Transverse colon (tissue), 4 donors: ENCODE measurements at regions not wholly inside any gene's neighbourhood (a gene's known extent, or its start where the extent isn't known, plus 50 kb on each side); places are given as distances from the start of the nearest gene placed in this dataset.

Experiments used
- DNase-seq: peaks from one replicate; pipeline ENCODE4 v3.0.0-alpha.2; 2019
- H3K27ac ChIP-seq, 4 donors: fragments of 200-600 bp; sonication (generic); 2 replicates each; pipeline ENCODE4 v1.5.1; 2016 to 2018; ENCODE audit warnings: inconsistent platforms in 4 of 4
- H3K27me3 ChIP-seq: fragments of 200-600 bp; sonication (generic); 2 replicates; pipeline ENCODE4 v1.5.1; 2017; ENCODE audit warnings: inconsistent platforms
- H3K36me3 ChIP-seq, 4 donors: fragments of 200-600 bp; sonication (generic); 2 replicates each; pipeline ENCODE4 v1.5.1; 2017 to 2019; ENCODE audit warnings: inconsistent platforms in 4 of 4
- H3K4me1 ChIP-seq, 4 donors: fragments of 200-600 bp; sonication (generic); 2 replicates each; pipeline ENCODE4 v1.5.1; 2017 to 2020; ENCODE audit warnings: inconsistent platforms in 4 of 4
- H3K4me3 ChIP-seq, 4 donors: fragments of 200-600 bp; sonication (generic); 1 replicate in 1 of 4; 2 replicates in 3 of 4; pipeline versions ENCODE4 v1.5.1 to v1.6.1; 2017 to 2019; ENCODE audit warnings: inconsistent platforms in 4 of 4
- H3K9me3 ChIP-seq, 2 donors: fragments of 200-600 bp; sonication (generic); 2 replicates each; pipeline ENCODE4 v1.5.1; 2017 to 2019; ENCODE audit warnings: inconsistent platforms in 2 of 2
- EP300 ChIP-seq: sonication (generic); formaldehyde crosslinking; IDR thresholded peaks from one replicate; pipeline ENCODE4 v1.6.1; 2017; ENCODE audit warnings: antibody characterized with exemption, low read depth
- POLR2A ChIP-seq: fragments of 450-650 bp; IDR thresholded peaks from one replicate; pipeline ENCODE4 v1.6.1; 2016; ENCODE audit warnings: antibody characterized with exemption, mild to moderate bottlenecking, moderate library complexity
- POLR2AphosphoS5 ChIP-seq, 3 donors: sonication (generic); formaldehyde crosslinking; IDR thresholded peaks; one replicate each; pipeline ENCODE4 v1.6.1; 2016; ENCODE audit warnings: antibody characterized with exemption in 3 of 3
- WGBS, 2 donors: methylation state at CpG; one replicate each; pipeline ENCODE4 v1.1.5; 2018; ENCODE audit warnings: low coverage in 1 of 2; 5-methylcytosine and 5-hydroxymethylcytosine counted together
- in situ Hi-C, 4 donors: fragments of 200-750 bp; cut with MboI; loops; one replicate each; pipeline versions ENCODE4 v1.15.0 to v1.15.1; 2017; ENCODE audit warnings: low sequenced_read_pairs in 3 of 4, low pct_ligation_motif_present in 1 of 4, low pct_unique_long_range_greater_than_20kb in 1 of 4
- intact Hi-C: fragments of 100-400 bp; cut with DNase I; formaldehyde crosslinking; loops from one replicate; pipeline ENCODE4 v1.15.1; 2023; ENCODE audit warnings: low total_unique reads
- TF ChIP-seq, protein P1 (sequence below), 5 experiments: fragments of 200-600 bp in 3 of 5; fragments of 450-650 bp in 2 of 5; sonication (generic) in 3 of 5; IDR thresholded peaks; 1 replicate in 2 of 5; 2 replicates in 3 of 5; pipeline ENCODE4 v1.5.1; 2016 to 2017; ENCODE audit warnings: antibody characterized with exemption in 5 of 5, inconsistent platforms in 3 of 5, mild to moderate bottlenecking in 2 of 5, moderate library complexity in 1 of 5

DNA sequence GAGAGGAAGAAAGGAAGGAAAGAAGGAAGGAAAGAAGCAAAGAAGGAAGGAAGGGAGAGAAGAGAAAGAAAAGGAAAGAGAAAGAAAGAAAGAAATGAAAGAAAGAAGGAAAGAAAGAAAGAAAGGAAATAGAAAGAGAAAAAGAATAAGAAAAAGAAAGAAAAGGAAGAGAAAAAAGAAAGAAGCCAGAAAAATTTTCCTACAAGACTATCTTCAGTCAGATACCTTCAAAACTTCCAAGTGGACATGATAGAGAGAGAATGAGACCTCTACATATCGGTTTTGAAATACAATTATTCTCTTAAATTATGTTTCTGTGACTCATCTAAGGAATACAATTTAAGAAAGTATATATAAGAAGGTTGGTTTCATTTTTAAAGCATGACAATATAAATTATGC, 1369.0 kb downstream of the ZPLD1 start:
- TF ChIP-seq EP300 (no peak), POLR2A (no peak), POLR2AphosphoS5 (IDR thresholded peaks at IDR 0.05) (no peak)
- TF ChIP-seq, protein P1, sequence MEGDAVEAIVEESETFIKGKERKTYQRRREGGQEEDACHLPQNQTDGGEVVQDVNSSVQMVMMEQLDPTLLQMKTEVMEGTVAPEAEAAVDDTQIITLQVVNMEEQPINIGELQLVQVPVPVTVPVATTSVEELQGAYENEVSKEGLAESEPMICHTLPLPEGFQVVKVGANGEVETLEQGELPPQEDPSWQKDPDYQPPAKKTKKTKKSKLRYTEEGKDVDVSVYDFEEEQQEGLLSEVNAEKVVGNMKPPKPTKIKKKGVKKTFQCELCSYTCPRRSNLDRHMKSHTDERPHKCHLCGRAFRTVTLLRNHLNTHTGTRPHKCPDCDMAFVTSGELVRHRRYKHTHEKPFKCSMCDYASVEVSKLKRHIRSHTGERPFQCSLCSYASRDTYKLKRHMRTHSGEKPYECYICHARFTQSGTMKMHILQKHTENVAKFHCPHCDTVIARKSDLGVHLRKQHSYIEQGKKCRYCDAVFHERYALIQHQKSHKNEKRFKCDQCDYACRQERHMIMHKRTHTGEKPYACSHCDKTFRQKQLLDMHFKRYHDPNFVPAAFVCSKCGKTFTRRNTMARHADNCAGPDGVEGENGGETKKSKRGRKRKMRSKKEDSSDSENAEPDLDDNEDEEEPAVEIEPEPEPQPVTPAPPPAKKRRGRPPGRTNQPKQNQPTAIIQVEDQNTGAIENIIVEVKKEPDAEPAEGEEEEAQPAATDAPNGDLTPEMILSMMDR (IDR thresholded peaks at IDR 0.05), result no peak
- in situ Hi-C loops, result no loop called here
- Histone ChIP-seq H3K9me3 (no peaks in the 10 kb centered on the region), H3K4me1 (no peaks in the 10 kb centered on the region), H3K27me3 (no peaks in the 10 kb centered on the region), H3K36me3 (no peaks in the 10 kb centered on the region), H3K27ac (no peak overlapping the region), H3K4me3 (no peak overlapping the region)
- WGBS, 2 donors, result 47 to 65% methylated on average over 1 of the region's 1 CpG
- DNase-seq, result no peak
- intact Hi-C loops, result no loop called here

DNA sequence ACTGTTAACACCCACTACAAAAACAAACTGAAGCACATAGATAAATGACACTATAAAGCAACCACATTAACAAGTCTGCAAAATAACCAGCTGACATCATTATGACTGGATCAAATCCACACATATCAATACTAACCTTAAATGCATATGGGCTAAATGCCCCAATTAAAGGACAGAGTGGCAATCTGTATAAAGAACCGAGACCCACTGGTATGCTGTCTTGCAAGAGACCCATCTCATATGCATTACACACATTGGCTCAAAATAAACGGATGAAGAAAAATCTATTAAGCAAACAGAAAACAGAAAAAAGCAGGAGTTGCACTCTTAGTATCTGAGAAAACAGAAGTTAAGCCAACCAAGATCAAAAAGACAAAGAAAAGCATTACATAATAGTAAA, 1375.4 kb downstream of the ZPLD1 start:
- Histone ChIP-seq H3K27ac (no peak overlapping the region), H3K27me3 (no peaks in the 10 kb centered on the region), H3K4me1 (no peaks in the 10 kb centered on the region), H3K9me3 (no peaks in the 10 kb centered on the region), H3K36me3 (no peaks in the 10 kb centered on the region), H3K4me3 (no peak overlapping the region)
- in situ Hi-C loops, result no loop called here
- no peak for TF ChIP-seq POLR2AphosphoS5 (IDR thresholded peaks at IDR 0.05)
- TF ChIP-seq, protein P1 (IDR thresholded peaks at IDR 0.05), result no peak
- no peak for TF ChIP-seq POLR2A
- TF ChIP-seq EP300, result no peak
- intact Hi-C loops, result no loop called here
- DNase-seq, result no peak
- WGBS, 2 donors, result 82 to 94% methylated on average over 2 of the region's 2 CpGs

DNA sequence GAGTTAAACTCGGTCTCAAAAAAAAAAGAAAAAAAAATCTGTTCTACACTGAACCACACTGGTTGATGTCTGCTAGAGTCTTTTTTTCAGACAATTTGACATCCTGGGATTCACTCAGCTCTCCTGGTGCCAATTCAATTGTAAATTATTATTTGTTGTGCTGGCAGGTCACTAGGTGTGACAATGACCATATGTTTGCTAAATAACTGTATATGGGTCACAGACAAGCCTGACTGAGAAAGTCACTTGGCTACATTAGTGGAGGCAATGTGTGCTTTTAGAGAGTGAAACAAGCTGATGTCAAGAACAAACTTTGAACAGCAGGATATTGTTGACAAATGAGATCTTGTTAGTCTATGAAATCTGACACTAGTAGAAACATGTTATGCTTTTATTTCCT, 1379.1 kb downstream of the ZPLD1 start:
- in situ Hi-C loops, result no loop called here
- Histone ChIP-seq H3K36me3 (no peaks in the 10 kb centered on the region), H3K4me1 (no peaks in the 10 kb centered on the region), H3K27me3 (no peaks in the 10 kb centered on the region), H3K27ac (no peak overlapping the region), H3K9me3 (no peaks in the 10 kb centered on the region), H3K4me3 (no peak overlapping the region)
- 78% methylated on average over 1 of the region's 1 CpG; no CpG with 5 or more reads in 1 of the 2 donors for WGBS, 2 donors
- intact Hi-C loops, result no loop called here
- no peak for TF ChIP-seq POLR2AphosphoS5 (IDR thresholded peaks at IDR 0.05)
- TF ChIP-seq EP300, result no peak
- TF ChIP-seq POLR2A, result no peak
- TF ChIP-seq, protein P1 (IDR thresholded peaks at IDR 0.05), result no peak
- DNase-seq, result no peak

DNA sequence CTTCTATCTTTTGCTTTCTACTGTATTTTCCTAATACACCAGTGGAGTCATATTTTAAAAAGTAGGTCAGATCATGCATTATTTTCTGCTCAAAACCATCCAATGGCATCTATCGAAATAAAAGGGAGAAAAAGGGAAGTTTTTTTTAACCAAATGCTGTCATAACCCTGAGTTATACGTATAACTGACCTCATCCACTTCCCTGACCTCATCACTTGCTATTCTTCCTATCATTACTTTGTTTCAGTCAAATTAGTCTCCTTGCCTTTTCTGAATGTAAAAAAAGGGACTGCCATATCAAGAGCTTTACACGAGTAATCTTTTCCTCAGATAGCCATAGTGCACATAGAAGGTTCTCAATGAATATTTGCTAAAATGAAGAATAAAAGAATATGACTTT, 1383.6 kb downstream of the ZPLD1 start:
- Histone ChIP-seq H3K27me3 (no peaks in the 10 kb centered on the region), H3K36me3 (no peaks in the 10 kb centered on the region), H3K4me3 (no peak overlapping the region), H3K27ac (no peak overlapping the region), H3K9me3 (no peaks in the 10 kb centered on the region), H3K4me1 (no peaks in the 10 kb centered on the region)
- in situ Hi-C loops (no loop called here), intact Hi-C loops (no loop called here)
- TF ChIP-seq POLR2A (no peak), EP300 (no peak), POLR2AphosphoS5 (IDR thresholded peaks at IDR 0.05) (no peak)
- TF ChIP-seq, protein P1 (IDR thresholded peaks at IDR 0.05), result no peak
- DNase-seq, result no peak
- 67 to 80% methylated on average over 3 of the region's 3 CpGs for WGBS, 2 donors
